Nephron (organoid): ENCODE measurements at regions not wholly inside any gene's neighbourhood (a gene's known extent, or its start where the extent isn't known, plus 50 kb on each side); places are given as distances from the start of the nearest gene placed in this dataset.

Experiments used
- H3K27ac Mint-ChIP-seq, 3 experiments: 2 replicates each; pipeline ENCODE4 v1.8.0; 2020; ENCODE audit warnings: mixed read lengths in 3 of 3, mild to moderate bottlenecking in 2 of 3, moderate library complexity in 1 of 3
- H3K27me3 Mint-ChIP-seq: 2 replicates; pipeline ENCODE4 v1.8.0; 2021; ENCODE audit warnings: low read depth, mild to moderate bottlenecking, moderate library complexity, mixed read lengths
- H3K36me3 Mint-ChIP-seq: 2 replicates; pipeline ENCODE4 v1.8.0; 2020; ENCODE audit warnings: low read depth, mixed read lengths
- H3K4me1 Mint-ChIP-seq: 2 replicates; pipeline ENCODE4 v1.8.0; 2020; ENCODE audit warnings: mixed read lengths
- H3K4me3 Mint-ChIP-seq, 3 experiments: 2 replicates each; pipeline ENCODE4 v1.8.0; 2020; ENCODE audit warnings: mild to moderate bottlenecking in 3 of 3, mixed read lengths in 3 of 3, moderate library complexity in 2 of 3
- H3K9me3 Mint-ChIP-seq: 2 replicates; pipeline ENCODE4 v1.8.0; 2020; ENCODE audit warnings: mixed read lengths
- TF ChIP-seq, protein P1 (sequence below), 3 experiments: fragments of 200-600 bp; sonication (generic); IDR thresholded peaks; one replicate each; pipeline ENCODE4 v1.5.0; 2021; ENCODE audit warnings: antibody characterized with exemption in 3 of 3; ENCODE audit not compliant: unreplicated experiment in 3 of 3

DNA sequence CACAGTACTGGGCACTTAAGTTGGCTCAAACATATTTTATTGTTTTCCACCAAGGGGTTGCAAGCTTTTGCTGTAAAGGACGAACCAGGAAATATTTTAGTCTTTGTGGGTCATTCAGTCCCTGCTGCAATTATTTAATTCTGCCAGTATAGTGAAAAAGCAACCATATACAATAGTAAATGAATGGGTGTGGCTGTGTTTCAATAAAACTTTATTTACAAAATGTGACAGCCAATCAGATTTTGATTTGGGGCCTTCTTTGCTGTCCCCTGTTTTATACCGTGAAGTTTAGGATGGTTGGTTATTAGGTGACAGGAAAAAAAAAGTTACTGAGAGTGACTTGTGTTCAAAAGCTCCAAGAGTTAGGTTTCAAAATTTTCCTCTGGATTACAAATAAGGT, 956.4 kb downstream of the AACS start:
- Mint-ChIP-seq H3K27me3 (no peaks in the 10 kb centered on the region), H3K9me3 (peaks cover 23% of the 10 kb centered on the region), H3K4me1 (no peaks in the 10 kb centered on the region), H3K27ac (no peak overlapping the region), H3K36me3 (no peaks in the 10 kb centered on the region), H3K4me3 (no peak overlapping the region)
- TF ChIP-seq, protein P1, sequence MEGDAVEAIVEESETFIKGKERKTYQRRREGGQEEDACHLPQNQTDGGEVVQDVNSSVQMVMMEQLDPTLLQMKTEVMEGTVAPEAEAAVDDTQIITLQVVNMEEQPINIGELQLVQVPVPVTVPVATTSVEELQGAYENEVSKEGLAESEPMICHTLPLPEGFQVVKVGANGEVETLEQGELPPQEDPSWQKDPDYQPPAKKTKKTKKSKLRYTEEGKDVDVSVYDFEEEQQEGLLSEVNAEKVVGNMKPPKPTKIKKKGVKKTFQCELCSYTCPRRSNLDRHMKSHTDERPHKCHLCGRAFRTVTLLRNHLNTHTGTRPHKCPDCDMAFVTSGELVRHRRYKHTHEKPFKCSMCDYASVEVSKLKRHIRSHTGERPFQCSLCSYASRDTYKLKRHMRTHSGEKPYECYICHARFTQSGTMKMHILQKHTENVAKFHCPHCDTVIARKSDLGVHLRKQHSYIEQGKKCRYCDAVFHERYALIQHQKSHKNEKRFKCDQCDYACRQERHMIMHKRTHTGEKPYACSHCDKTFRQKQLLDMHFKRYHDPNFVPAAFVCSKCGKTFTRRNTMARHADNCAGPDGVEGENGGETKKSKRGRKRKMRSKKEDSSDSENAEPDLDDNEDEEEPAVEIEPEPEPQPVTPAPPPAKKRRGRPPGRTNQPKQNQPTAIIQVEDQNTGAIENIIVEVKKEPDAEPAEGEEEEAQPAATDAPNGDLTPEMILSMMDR (IDR thresholded peaks at IDR 0.05; ENCODE audit: unreplicated experiment in 3 of 3) = no peak

DNA sequence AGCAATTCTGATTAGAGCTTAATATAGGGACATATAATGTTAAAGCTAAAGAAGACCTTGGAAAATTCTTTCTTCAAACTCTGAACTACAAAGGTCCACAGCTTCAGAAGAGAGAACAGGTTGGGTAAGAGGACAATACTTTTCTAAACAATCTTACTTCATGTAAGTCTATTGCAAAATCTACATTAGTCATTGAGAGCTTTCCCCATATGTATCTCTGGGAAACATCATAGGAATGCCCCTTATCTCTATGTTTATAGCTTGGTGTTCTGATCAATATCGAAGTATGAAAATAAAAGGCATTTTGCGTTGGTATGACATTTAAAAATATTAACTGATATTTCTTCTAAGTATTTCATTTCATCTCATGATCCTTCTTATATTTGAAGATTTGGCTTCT, 962.6 kb downstream of the AACS start:
- Mint-ChIP-seq H3K4me1 (no peaks in the 10 kb centered on the region), H3K9me3 (peaks cover 10% of the 10 kb centered on the region), H3K27me3 (no peaks in the 10 kb centered on the region), H3K4me3 (no peak overlapping the region), H3K27ac (no peak overlapping the region), H3K36me3 (no peaks in the 10 kb centered on the region)
- TF ChIP-seq, protein P1 (IDR thresholded peaks at IDR 0.05; ENCODE audit: unreplicated experiment in 3 of 3) = no peak

DNA sequence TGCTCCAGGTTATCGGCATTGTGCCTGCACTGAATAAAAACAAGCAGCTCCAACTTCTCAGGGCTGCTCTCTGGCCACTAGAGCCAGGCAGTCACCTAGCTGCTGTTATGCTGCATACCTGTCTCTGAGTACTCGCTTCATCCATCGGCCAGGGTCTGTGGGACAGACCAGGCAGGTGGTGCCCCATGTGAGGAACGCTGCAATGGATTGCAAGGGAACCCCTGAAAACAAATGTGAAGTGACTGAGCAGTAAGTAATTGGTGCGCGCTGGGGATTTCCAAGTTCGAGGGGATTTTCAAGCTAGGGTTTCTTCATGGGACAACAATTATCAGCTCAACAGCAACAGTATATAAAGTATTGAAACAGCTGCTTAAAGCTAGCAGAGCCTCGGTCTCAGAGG, 965.3 kb downstream of the AACS start:
- TF ChIP-seq, protein P1 (IDR thresholded peaks at IDR 0.05; ENCODE audit: unreplicated experiment in 3 of 3) = no peak
- H3K36me3 Mint-ChIP-seq = no peaks in the 10 kb centered on the region
- no peaks in the 10 kb centered on the region for H3K4me1 Mint-ChIP-seq
- H3K27me3 Mint-ChIP-seq = peaks cover 4% of the 10 kb centered on the region
- no peak overlapping the region for H3K27ac Mint-ChIP-seq
- peaks cover 19% of the 10 kb centered on the region for H3K9me3 Mint-ChIP-seq
- H3K4me3 Mint-ChIP-seq = no peak overlapping the region

DNA sequence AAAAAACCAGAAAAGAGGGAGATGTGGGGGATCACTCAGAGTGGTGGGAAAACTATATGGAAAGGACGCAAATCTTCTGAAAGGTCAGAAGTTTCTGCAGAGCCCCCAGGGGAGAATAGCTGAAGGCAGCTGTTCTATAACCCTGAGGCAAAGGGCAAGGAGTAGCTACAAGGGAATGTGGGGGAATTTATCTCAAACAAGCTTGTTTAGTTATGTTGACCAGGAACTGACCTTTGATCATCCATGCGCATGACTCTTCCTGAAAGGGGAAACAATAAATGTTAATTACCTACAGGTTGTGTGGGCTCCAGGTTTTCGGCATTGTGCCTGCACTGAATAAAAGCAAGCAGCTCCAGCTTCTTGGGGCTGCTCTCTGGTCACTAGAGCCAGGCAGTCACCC, 968.5 kb downstream of the AACS start:
- Mint-ChIP-seq H3K4me1 (no peaks in the 10 kb centered on the region), H3K36me3 (no peaks in the 10 kb centered on the region), H3K9me3 (peaks cover 16% of the 10 kb centered on the region), H3K27me3 (peaks cover 10% of the 10 kb centered on the region), H3K27ac (no peak overlapping the region), H3K4me3 (no peak overlapping the region)
- TF ChIP-seq, protein P1 (IDR thresholded peaks at IDR 0.05; ENCODE audit: unreplicated experiment in 3 of 3) = no peak

DNA sequence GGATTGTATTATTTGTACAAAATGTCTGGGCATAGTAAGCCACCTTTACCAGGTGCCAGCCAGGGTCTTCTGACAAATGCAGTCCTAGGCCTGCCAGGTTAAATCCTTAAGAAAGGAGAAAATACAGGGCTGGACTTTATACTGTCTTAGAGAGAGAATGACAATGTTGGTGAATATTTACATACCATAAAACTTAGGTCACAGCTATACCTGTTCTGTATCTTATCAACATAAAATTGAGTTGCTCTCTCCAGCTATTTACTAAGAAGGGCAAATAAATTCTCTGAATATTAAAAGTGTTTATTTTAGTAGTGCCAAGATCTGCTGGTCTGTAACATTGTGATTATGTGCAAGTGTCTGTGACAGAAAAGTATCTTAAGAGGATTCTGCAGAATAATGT, 971.1 kb downstream of the AACS start:
- H3K4me1 Mint-ChIP-seq = no peaks in the 10 kb centered on the region
- peaks cover 15% of the 10 kb centered on the region for H3K9me3 Mint-ChIP-seq
- H3K27me3 Mint-ChIP-seq = peaks cover 10% of the 10 kb centered on the region
- TF ChIP-seq, protein P1 (IDR thresholded peaks at IDR 0.05; ENCODE audit: unreplicated experiment in 3 of 3) = no peak
- H3K36me3 Mint-ChIP-seq = no peaks in the 10 kb centered on the region
- no peak overlapping the region for H3K4me3 Mint-ChIP-seq
- no peak overlapping the region for H3K27ac Mint-ChIP-seq

DNA sequence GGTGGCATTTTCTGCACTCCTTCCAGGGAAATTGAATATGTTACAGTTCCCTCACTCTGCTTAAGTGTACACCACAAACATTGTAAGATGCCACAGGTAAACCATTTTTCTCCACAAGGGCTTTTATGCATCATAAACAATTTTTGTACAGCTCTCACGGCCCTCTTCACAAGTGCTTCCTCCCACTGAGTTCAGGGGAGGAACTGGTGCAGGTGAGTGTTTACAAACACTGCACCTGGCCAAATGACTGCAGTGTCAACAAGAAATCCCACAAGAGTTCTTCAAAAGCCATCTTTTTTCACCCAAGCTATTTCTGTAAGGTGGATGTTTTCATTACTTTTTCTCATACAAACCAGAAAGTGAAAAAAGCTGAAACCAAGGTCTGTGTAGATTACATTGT, 973.2 kb downstream of the AACS start:
- Mint-ChIP-seq H3K4me3 (no peak overlapping the region), H3K27ac (no peak overlapping the region)
- TF ChIP-seq, protein P1 (IDR thresholded peaks at IDR 0.05; ENCODE audit: unreplicated experiment in 3 of 3) = no peak

More for the DNA sequence above, 973.2 kb downstream of the AACS start:
- H3K4me1 Mint-ChIP-seq = no peaks in the 10 kb centered on the region
- H3K36me3 Mint-ChIP-seq = no peaks in the 10 kb centered on the region
- H3K9me3 Mint-ChIP-seq = peaks cover 9% of the 10 kb centered on the region
- peaks cover 10% of the 10 kb centered on the region for H3K27me3 Mint-ChIP-seq
